GM12878 (cell line): ENCODE measurements at regions not wholly inside any gene's neighbourhood (a gene's known extent, or its start where the extent isn't known, plus 50 kb on each side); places are given as distances from the start of the nearest gene placed in this dataset.

Experiments
- BHLHE40 ChIP-seq, 2 experiments: fragments of 450-650 bp in 1 of 2; IDR thresholded peaks; 2 replicates each; pipeline ENCODE4 v1.6.1; 2011 to 2017; ENCODE audit warnings: low read depth in 2 of 2, borderline replicate concordance in 1 of 2, improper control_type of control experiment in 1 of 2, low read length in 1 of 2, mild to moderate bottlenecking in 1 of 2
- ESRRA ChIP-seq: IDR thresholded peaks from 2 replicates; pipeline ENCODE4 v1.6.1; 2012; ENCODE audit warnings: mild to moderate bottlenecking, low read length, improper control_type of control experiment
- ETV6 ChIP-seq, 2 experiments: fragments of 450-650 bp in 1 of 2; IDR thresholded peaks in 1 of 2; conservative IDR thresholded peaks in 1 of 2; 2 replicates each; pipeline ENCODE4 v1.6.1; 2014; ENCODE audit warnings: antibody characterized with exemption in 1 of 2, borderline replicate concordance in 1 of 2, low read depth in 1 of 2, mild to moderate bottlenecking in 1 of 2, moderate library complexity in 1 of 2
- HDAC6 ChIP-seq: fragments of 200-600 bp; sonication (generic); IDR thresholded peaks from one replicate; pipeline ENCODE4 v1.8.0; 2017; ENCODE audit warnings: antibody characterized with exemption; ENCODE audit not compliant: unreplicated experiment
- HDGF ChIP-seq: fragments of 450-650 bp; IDR thresholded peaks from 2 replicates; pipeline ENCODE4 v1.6.1; 2016; ENCODE audit warnings: antibody characterized with exemption
- LARP7 ChIP-seq: fragments of 450-650 bp; IDR thresholded peaks from 2 replicates; pipeline ENCODE4 v1.6.1; 2017; ENCODE audit warnings: mild to moderate bottlenecking
- MEF2B ChIP-seq: fragments of 450-650 bp; IDR thresholded peaks from 2 replicates; pipeline ENCODE4 v1.6.1; 2018; ENCODE audit warnings: mild to moderate bottlenecking, moderate library complexity; ENCODE audit not compliant: partially characterized antibody, poor library complexity, severe bottlenecking
- MTA2 ChIP-seq: fragments of 450-650 bp; IDR thresholded peaks from 2 replicates; pipeline ENCODE4 v1.6.1; 2016; ENCODE audit warnings: low read depth, mild to moderate bottlenecking, moderate library complexity
- PML ChIP-seq: IDR thresholded peaks from 2 replicates; pipeline ENCODE4 v1.6.1; 2012; ENCODE audit warnings: low read length, inconsistent platforms
- POLR2A ChIP-seq: IDR thresholded peaks from 2 replicates; pipeline ENCODE4 v1.6.1; 2011; ENCODE audit warnings: low read depth, mild to moderate bottlenecking, low read length
- RUNX3 ChIP-seq: IDR thresholded peaks from 2 replicates; pipeline ENCODE4 v1.6.1; 2012; ENCODE audit warnings: low read length, inconsistent platforms
- SRF ChIP-seq, 2 experiments: IDR thresholded peaks; 2 replicates each; pipeline ENCODE4 v1.6.1; 2011; ENCODE audit warnings: low read depth in 2 of 2, low read length in 2 of 2, mild to moderate bottlenecking in 1 of 2, moderate library complexity in 1 of 2
- SUZ12 ChIP-seq: fragments of 200-600 bp; sonication (generic); IDR thresholded peaks from one replicate; pipeline ENCODE4 v1.6.1; 2018; ENCODE audit warnings: antibody characterized with exemption, mild to moderate bottlenecking; ENCODE audit not compliant: unreplicated experiment
- TF ChIP-seq, protein P1 (sequence below), 3 experiments: IDR thresholded peaks in 2 of 3; conservative IDR thresholded peaks in 1 of 3; 2 replicates each; pipeline ENCODE4 v1.5.1; 2011; ENCODE audit warnings: low read depth in 3 of 3, low read length in 3 of 3, mild to moderate bottlenecking in 3 of 3, control low read depth in 2 of 3, moderate library complexity in 2 of 3, inconsistent platforms in 1 of 3, mixed read lengths in 1 of 3; ENCODE audit not compliant: control insufficient read depth in 2 of 3, insufficient read depth in 1 of 3; ENCODE audit errors: extremely low read depth in 1 of 3
- TF ChIP-seq, protein P2 (sequence below): fragments of 450-650 bp; formaldehyde crosslinking; IDR thresholded peaks from 2 replicates; pipeline ENCODE4 v1.4.0; 2020; ENCODE audit warnings: mild to moderate bottlenecking, moderate library complexity
- TF ChIP-seq, protein P3 (sequence below): fragments of 450-650 bp; IDR thresholded peaks from 2 replicates; pipeline ENCODE4 v1.6.1; 2017; ENCODE audit warnings: mild to moderate bottlenecking
- TF ChIP-seq, protein P4 (sequence below): IDR thresholded peaks from 2 replicates; pipeline ENCODE4 v1.6.1; 2011; ENCODE audit warnings: mild to moderate bottlenecking, low read depth, low read length, moderate library complexity; ENCODE audit not compliant: insufficient replicate concordance
- TF ChIP-seq, protein P5 (sequence below): fragments of 150-350 bp; IDR thresholded peaks from 2 replicates; pipeline ENCODE4 v1.6.1; 2014; ENCODE audit warnings: mild to moderate bottlenecking, low read depth, low read length

DNA sequence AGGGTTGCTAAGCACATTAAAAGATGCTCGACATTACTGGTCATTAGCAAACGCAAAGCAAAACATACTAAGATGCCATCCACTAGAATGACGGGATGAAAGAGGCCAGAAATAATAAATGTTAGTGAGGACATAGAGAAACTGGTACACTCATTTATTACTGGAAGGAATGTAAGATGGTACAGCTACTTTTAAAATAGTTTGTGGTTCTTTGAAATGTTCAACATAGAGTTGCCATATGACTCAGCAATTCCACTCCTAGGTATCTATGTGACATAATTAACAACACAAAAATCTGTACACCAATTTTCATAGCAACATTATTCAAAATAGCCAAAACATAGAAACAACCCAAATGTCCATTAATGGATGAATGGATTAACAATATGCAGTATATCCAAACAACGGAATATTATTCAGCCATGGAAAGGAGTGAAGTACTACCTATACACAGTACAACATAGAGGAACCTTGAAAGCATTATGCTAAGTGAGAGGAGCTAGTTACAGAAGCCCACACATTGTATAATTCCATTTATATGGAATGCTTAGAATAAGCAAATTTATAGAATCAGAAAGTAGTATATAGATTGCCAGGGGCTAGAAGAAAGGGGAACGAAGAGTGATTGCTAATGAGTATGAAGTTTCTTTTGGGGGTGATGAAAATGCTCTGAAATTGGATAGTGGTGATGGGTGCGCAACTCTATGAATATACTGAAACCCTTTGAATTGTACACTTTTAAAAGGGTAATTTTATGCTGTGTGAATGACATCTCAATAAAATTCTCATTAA lies 61.9 kb upstream of the IL1R1 start (continued):
- TF ChIP-seq SUZ12: no peak
- TF ChIP-seq HDGF: no peak
- TF ChIP-seq, protein P1, sequence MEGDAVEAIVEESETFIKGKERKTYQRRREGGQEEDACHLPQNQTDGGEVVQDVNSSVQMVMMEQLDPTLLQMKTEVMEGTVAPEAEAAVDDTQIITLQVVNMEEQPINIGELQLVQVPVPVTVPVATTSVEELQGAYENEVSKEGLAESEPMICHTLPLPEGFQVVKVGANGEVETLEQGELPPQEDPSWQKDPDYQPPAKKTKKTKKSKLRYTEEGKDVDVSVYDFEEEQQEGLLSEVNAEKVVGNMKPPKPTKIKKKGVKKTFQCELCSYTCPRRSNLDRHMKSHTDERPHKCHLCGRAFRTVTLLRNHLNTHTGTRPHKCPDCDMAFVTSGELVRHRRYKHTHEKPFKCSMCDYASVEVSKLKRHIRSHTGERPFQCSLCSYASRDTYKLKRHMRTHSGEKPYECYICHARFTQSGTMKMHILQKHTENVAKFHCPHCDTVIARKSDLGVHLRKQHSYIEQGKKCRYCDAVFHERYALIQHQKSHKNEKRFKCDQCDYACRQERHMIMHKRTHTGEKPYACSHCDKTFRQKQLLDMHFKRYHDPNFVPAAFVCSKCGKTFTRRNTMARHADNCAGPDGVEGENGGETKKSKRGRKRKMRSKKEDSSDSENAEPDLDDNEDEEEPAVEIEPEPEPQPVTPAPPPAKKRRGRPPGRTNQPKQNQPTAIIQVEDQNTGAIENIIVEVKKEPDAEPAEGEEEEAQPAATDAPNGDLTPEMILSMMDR (IDR thresholded peaks at IDR 0.05 in 2 of 3, conservative IDR thresholded peaks at IDR 0.05 in 1 of 3; ENCODE audit: control insufficient read depth in 2 of 3, extremely low read depth in 1 of 3, insufficient read depth in 1 of 3, low read depth in 3 of 3, low read length in 3 of 3): no peak
- TF ChIP-seq, protein P2, sequence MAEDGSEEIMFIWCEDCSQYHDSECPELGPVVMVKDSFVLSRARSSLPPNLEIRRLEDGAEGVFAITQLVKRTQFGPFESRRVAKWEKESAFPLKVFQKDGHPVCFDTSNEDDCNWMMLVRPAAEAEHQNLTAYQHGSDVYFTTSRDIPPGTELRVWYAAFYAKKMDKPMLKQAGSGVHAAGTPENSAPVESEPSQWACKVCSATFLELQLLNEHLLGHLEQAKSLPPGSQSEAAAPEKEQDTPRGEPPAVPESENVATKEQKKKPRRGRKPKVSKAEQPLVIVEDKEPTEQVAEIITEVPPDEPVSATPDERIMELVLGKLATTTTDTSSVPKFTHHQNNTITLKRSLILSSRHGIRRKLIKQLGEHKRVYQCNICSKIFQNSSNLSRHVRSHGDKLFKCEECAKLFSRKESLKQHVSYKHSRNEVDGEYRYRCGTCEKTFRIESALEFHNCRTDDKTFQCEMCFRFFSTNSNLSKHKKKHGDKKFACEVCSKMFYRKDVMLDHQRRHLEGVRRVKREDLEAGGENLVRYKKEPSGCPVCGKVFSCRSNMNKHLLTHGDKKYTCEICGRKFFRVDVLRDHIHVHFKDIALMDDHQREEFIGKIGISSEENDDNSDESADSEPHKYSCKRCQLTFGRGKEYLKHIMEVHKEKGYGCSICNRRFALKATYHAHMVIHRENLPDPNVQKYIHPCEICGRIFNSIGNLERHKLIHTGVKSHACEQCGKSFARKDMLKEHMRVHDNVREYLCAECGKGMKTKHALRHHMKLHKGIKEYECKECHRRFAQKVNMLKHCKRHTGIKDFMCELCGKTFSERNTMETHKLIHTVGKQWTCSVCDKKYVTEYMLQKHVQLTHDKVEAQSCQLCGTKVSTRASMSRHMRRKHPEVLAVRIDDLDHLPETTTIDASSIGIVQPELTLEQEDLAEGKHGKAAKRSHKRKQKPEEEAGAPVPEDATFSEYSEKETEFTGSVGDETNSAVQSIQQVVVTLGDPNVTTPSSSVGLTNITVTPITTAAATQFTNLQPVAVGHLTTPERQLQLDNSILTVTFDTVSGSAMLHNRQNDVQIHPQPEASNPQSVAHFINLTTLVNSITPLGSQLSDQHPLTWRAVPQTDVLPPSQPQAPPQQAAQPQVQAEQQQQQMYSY (CRISPR knock-in tag): no peak
- TF ChIP-seq, protein P3, sequence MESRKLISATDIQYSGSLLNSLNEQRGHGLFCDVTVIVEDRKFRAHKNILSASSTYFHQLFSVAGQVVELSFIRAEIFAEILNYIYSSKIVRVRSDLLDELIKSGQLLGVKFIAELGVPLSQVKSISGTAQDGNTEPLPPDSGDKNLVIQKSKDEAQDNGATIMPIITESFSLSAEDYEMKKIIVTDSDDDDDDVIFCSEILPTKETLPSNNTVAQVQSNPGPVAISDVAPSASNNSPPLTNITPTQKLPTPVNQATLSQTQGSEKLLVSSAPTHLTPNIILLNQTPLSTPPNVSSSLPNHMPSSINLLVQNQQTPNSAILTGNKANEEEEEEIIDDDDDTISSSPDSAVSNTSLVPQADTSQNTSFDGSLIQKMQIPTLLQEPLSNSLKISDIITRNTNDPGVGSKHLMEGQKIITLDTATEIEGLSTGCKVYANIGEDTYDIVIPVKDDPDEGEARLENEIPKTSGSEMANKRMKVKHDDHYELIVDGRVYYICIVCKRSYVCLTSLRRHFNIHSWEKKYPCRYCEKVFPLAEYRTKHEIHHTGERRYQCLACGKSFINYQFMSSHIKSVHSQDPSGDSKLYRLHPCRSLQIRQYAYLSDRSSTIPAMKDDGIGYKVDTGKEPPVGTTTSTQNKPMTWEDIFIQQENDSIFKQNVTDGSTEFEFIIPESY: no peak
- peak; percentile 87 for TF ChIP-seq MTA2
- no peak for TF ChIP-seq HDAC6
- TF ChIP-seq, protein P4, sequence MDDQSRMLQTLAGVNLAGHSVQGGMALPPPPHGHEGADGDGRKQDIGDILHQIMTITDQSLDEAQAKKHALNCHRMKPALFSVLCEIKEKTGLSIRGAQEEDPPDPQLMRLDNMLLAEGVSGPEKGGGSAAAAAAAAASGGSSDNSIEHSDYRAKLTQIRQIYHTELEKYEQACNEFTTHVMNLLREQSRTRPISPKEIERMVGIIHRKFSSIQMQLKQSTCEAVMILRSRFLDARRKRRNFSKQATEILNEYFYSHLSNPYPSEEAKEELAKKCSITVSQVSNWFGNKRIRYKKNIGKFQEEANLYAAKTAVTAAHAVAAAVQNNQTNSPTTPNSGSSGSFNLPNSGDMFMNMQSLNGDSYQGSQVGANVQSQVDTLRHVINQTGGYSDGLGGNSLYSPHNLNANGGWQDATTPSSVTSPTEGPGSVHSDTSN: no peak
- TF ChIP-seq PML: no peak
- TF ChIP-seq MEF2B: peak; percentile 75
- TF ChIP-seq SRF (IDR thresholded peaks at IDR 0.05; ENCODE audit: low read depth in 2 of 2, low read length in 2 of 2): no peak
- TF ChIP-seq LARP7: no peak
- TF ChIP-seq, protein P5, sequence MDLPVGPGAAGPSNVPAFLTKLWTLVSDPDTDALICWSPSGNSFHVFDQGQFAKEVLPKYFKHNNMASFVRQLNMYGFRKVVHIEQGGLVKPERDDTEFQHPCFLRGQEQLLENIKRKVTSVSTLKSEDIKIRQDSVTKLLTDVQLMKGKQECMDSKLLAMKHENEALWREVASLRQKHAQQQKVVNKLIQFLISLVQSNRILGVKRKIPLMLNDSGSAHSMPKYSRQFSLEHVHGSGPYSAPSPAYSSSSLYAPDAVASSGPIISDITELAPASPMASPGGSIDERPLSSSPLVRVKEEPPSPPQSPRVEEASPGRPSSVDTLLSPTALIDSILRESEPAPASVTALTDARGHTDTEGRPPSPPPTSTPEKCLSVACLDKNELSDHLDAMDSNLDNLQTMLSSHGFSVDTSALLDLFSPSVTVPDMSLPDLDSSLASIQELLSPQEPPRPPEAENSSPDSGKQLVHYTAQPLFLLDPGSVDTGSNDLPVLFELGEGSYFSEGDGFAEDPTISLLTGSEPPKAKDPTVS: no peak
- no peak for TF ChIP-seq ESRRA
- TF ChIP-seq POLR2A: no peak
- TF ChIP-seq BHLHE40 (IDR thresholded peaks at IDR 0.05; ENCODE audit: borderline replicate concordance in 1 of 2, low read depth in 2 of 2, low read length in 1 of 2): peak in 1 of 2 experiments; percentile 45; a peak in 1 of 4 replicates
- TF ChIP-seq RUNX3: peak; percentile 85
- peak in 1 of 2 experiments; percentile 50; a peak in 1 of 4 replicates for TF ChIP-seq ETV6 (conservative IDR thresholded peaks at IDR 0.05 in 1 of 2, IDR thresholded peaks at IDR 0.05 in 1 of 2; ENCODE audit: borderline replicate concordance in 1 of 2, low read depth in 1 of 2)
